HG02763 (cell line): ENCODE measurements at regions not wholly inside any gene's neighbourhood (a gene's known extent, or its start where the extent isn't known, plus 50 kb on each side); places are given as distances from the start of the nearest gene placed in this dataset.
"Not testable (repeated sequence)": the region's sequence is repeated elsewhere in the genome, so short reads cannot be mapped to it uniquely, and the experiment has no call there.

Source experiments
- ATAC-seq: cut with Tn5 transposase; IDR thresholded peaks from one replicate; pipeline ENCODE4 v1.9.1; 2021; ENCODE audit warnings: mild to moderate bottlenecking, moderate library complexity; ENCODE audit not compliant: unreplicated experiment

GRCh38 chr4:96389770-96390169 is 549.9 kb downstream of the PDHA2 start:
- no peak for ATAC-seq

- no peak for ATAC-seq
Measured at GRCh38 chr4:96390404-96390803, 550.5 kb downstream of the PDHA2 start.

- ATAC-seq = no peak
Measured at GRCh38 chr4:96395747-96396146, 555.9 kb downstream of the PDHA2 start.

- ATAC-seq = no peak
Measured at GRCh38 chr4:96406742-96407141, 566.8 kb downstream of the PDHA2 start.

GRCh38 chr4:96407225-96407624 is 567.3 kb downstream of the PDHA2 start:
- no peak for ATAC-seq

- no peak for ATAC-seq
Measured at GRCh38 chr4:96407738-96408463, 568.0 kb downstream of the PDHA2 start.

- ATAC-seq = not testable (repeated sequence)
Measured at GRCh38 chr4:96414853-96415252, 575.0 kb downstream of the PDHA2 start.

- no peak for ATAC-seq
Measured at GRCh38 chr4:96429657-96430056, 589.8 kb downstream of the PDHA2 start.

- no peak for ATAC-seq
Measured at GRCh38 chr4:96431094-96431493, 591.2 kb downstream of the PDHA2 start.

GRCh38 chr4:96448315-96448872 is 608.5 kb downstream of the PDHA2 start:
- no peak for ATAC-seq

GRCh38 chr4:96455045-96455720 is 615.3 kb downstream of the PDHA2 start:
- no peak for ATAC-seq

GRCh38 chr4:96458031-96458430 is 618.1 kb downstream of the PDHA2 start:
- ATAC-seq = not testable (repeated sequence)

GRCh38 chr4:96459105-96459504 is 619.2 kb downstream of the PDHA2 start:
- ATAC-seq = no peak

- no peak for ATAC-seq
Measured at GRCh38 chr4:96465834-96466233, 625.9 kb downstream of the PDHA2 start.

- no peak for ATAC-seq
Measured at GRCh38 chr4:96471956-96472867, 632.3 kb downstream of the PDHA2 start.

- no peak for ATAC-seq
Measured at GRCh38 chr4:96473246-96473645, 633.4 kb downstream of the PDHA2 start.

- no peak for ATAC-seq
Measured at GRCh38 chr4:96483308-96484030, 643.6 kb downstream of the PDHA2 start.

GRCh38 chr4:96486563-96486962 is 646.7 kb downstream of the PDHA2 start:
- ATAC-seq = no peak

GRCh38 chr4:96497621-96498020 is 657.7 kb downstream of the PDHA2 start:
- ATAC-seq = no peak

GRCh38 chr4:96504386-96504785 is 664.5 kb downstream of the PDHA2 start:
- ATAC-seq = no peak
